Left cardiac atrium (tissue), 4 donors: ENCODE measurements at regions not wholly inside any gene's neighbourhood (a gene's known extent, or its start where the extent isn't known, plus 50 kb on each side); places are given as distances from the start of the nearest gene placed in this dataset.

Source experiments
- ATAC-seq, 2 donors: fragments of 200-7000 bp; cut with Tn5 transposase; one replicate each; pipeline ENCODE4 v1.9.1; 2020; ENCODE audit warnings: mild to moderate bottlenecking in 2 of 2, moderate library complexity in 2 of 2
- DNase-seq: peaks from one replicate; pipeline ENCODE4 v3.0.0-alpha.2; 2020
- intact Hi-C, 2 donors: fragments of 100-400 bp; cut with DNase I; formaldehyde crosslinking; loops; one replicate each; pipeline versions ENCODE4 v1.14.1 to v1.15.1; 2022 to 2023
- donor health status: DM: no; HTN: yes; CAD: no.
- donor health status: DM: no; HTN: yes; CAD: no; lungs with severe emphysema.
- donor health status: DM: yes; HTN: yes; CAD: no.
- donor health status: Dilated cardiomyopathy.

GRCh38 chr18:34611904-34612303 is 98.2 kb upstream of the DTNA start:
- ATAC-seq, result peak; percentile 30 to 70
- DNase-seq, result peak; percentile 21
- intact Hi-C loops, result no loop called here

- no peak for ATAC-seq
- DNase-seq, result no peak
- intact Hi-C loops, result no loop called here
These were observed 89.7 kb upstream of the DTNA start for GRCh38 chr18:34620258-34620861.

GRCh38 chr18:34623557-34623956 is 86.5 kb upstream of the DTNA start:
- no peak for DNase-seq
- ATAC-seq, result no peak
- intact Hi-C loops, result no loop called here

GRCh38 chr18:34624551-34624950 is 85.5 kb upstream of the DTNA start:
- DNase-seq, result no peak

GRCh38 chr18:34626404-34627136 is 83.5 kb upstream of the DTNA start:
- intact Hi-C loops, result no loop called here
- ATAC-seq (no peak), DNase-seq (no peak)

More at GRCh38 chr18:34624551-34624950, 85.5 kb upstream of the DTNA start:
- intact Hi-C loops, result no loop called here
- ATAC-seq, result no peak

- ATAC-seq (no peak), DNase-seq (no peak)
- intact Hi-C loops, result no loop called here
These were observed 82.8 kb upstream of the DTNA start for GRCh38 chr18:34627137-34627920.

GRCh38 chr18:34631093-34631966 is 78.8 kb upstream of the DTNA start:
- ATAC-seq, result no peak
- DNase-seq, result no peak
- intact Hi-C loops, result no loop called here

GRCh38 chr18:34632321-34632720 is 77.8 kb upstream of the DTNA start:
- no peak for DNase-seq
- intact Hi-C loops, result no loop called here
- no peak for ATAC-seq

GRCh38 chr18:34633368-34633767 is 76.7 kb upstream of the DTNA start:
- intact Hi-C loops, result no loop called here
- ATAC-seq (no peak), DNase-seq (no peak)

GRCh38 chr18:34637094-34637801 is 72.8 kb upstream of the DTNA start:
- DNase-seq (no peak), ATAC-seq (peak in 1 of 2 donors; percentile 18)
- intact Hi-C loops, result no loop called here

- ATAC-seq (no peak), DNase-seq (no peak)
- intact Hi-C loops, result no loop called here
These were observed 70.4 kb upstream of the DTNA start for GRCh38 chr18:34639687-34640086.

GRCh38 chr18:34640276-34640675 is 69.8 kb upstream of the DTNA start:
- DNase-seq, result no peak
- intact Hi-C loops, result no loop called here
- ATAC-seq, result no peak

- no peak for DNase-seq
- intact Hi-C loops, result no loop called here
- no peak for ATAC-seq
These were observed 66.1 kb upstream of the DTNA start for GRCh38 chr18:34643989-34644388.

GRCh38 chr18:34647251-34647650 is 62.8 kb upstream of the DTNA start:
- intact Hi-C loops, result no loop called here
- ATAC-seq (no peak), DNase-seq (no peak)

- intact Hi-C loops, result no loop called here
- DNase-seq, result no peak
- ATAC-seq, result no peak
These were observed 61.7 kb upstream of the DTNA start for GRCh38 chr18:34648269-34648985.

- intact Hi-C loops, result no loop called here
- ATAC-seq, result no peak
- DNase-seq, result no peak
These were observed 61.0 kb upstream of the DTNA start for GRCh38 chr18:34649080-34649479.

- no peak for DNase-seq
- intact Hi-C loops, result loop anchor here in 1 of 2 donors (10.0 kb wide), 1 partner anchor 155 kb away; no protein-coding TSS in a partner anchor
- peak in 1 of 2 donors; percentile 61 for ATAC-seq
These were observed 60.0 kb upstream of the DTNA start for GRCh38 chr18:34650121-34650545.
